Small intestine (tissue), 7 donors: ENCODE measurements at regions not wholly inside any gene's neighbourhood (a gene's known extent, or its start where the extent isn't known, plus 50 kb on each side); places are given as distances from the start of the nearest gene placed in this dataset.

Experiments used
- DNase-seq, 2 donors: peaks; one replicate each; pipeline versions ENCODE4 v3.0.0 to v3.0.0-alpha.2; 2013
- FAIRE-seq: peaks from 2 replicates; lab custom pipeline; 2012; peaks lifted over from hg19 to GRCh38; lab: Jason Lieb, UNC
- H3K27ac ChIP-seq, 3 donors: one replicate each; pipeline ENCODE4 v1.5.1; 2013; ENCODE audit warnings: low read length in 2 of 3, mild to moderate bottlenecking in 2 of 3, control low read depth in 1 of 3, inconsistent platforms in 1 of 3, low read depth in 1 of 3, moderate library complexity in 1 of 3
- H3K27me3 ChIP-seq, 3 donors: one replicate each; pipeline ENCODE4 v1.6.1; 2013; ENCODE audit warnings: low read length in 3 of 3, inconsistent platforms in 1 of 3; ENCODE audit not compliant: control insufficient read depth in 3 of 3, insufficient read depth in 3 of 3
- H3K36me3 ChIP-seq, 3 donors: one replicate each; pipeline ENCODE4 v1.6.1; 2013; ENCODE audit warnings: low read length in 3 of 3, inconsistent platforms in 1 of 3, low read depth in 1 of 3, mild to moderate bottlenecking in 1 of 3, moderate library complexity in 1 of 3; ENCODE audit not compliant: control insufficient read depth in 3 of 3, insufficient read depth in 2 of 3
- H3K4me1 ChIP-seq, 3 donors: one replicate each; pipeline ENCODE4 v1.6.1; 2013; ENCODE audit warnings: low read length in 2 of 3, inconsistent platforms in 1 of 3, low read depth in 1 of 3, mild to moderate bottlenecking in 1 of 3, moderate library complexity in 1 of 3; ENCODE audit not compliant: control insufficient read depth in 3 of 3, insufficient read depth in 2 of 3
- H3K4me3 ChIP-seq, 3 donors: one replicate each; pipeline ENCODE4 v1.5.1; 2013; ENCODE audit warnings: low read length in 3 of 3, control low read depth in 1 of 3, inconsistent platforms in 1 of 3, low read depth in 1 of 3, mild to moderate bottlenecking in 1 of 3, moderate library complexity in 1 of 3
- H3K9me3 ChIP-seq, 2 donors: one replicate each; pipeline ENCODE4 v1.6.1; 2013; ENCODE audit warnings: low read depth in 1 of 2, low read length in 1 of 2; ENCODE audit not compliant: control insufficient read depth in 2 of 2, insufficient read depth in 1 of 2
- WGBS, 3 donors: extraction: QIAGEN DNeasy Blood & Tissue Kit; methylation state at CpG; one replicate each; pipeline ENCODE4 v1.1.7; 2013; 5-methylcytosine and 5-hydroxymethylcytosine counted together
- donor health status: healthy with polysubstance abuse.
- donor health status: control.
- donor health status: control.
- donor health status: Bipolar disorder and iron deficiency.
- donor health status: healthy.

GRCh38 chr1:81453971-81454370, 346.8 kb upstream of the ADGRL2 start:
- 30 to 71% (median 54%) methylated on average over 3 of the region's 3 CpGs for WGBS, 3 donors
- Histone ChIP-seq H3K4me3 (no peak overlapping the region), H3K36me3 (no peaks in the 10 kb centered on the region), H3K9me3 (no peaks in the 10 kb centered on the region), H3K4me1 (peaks cover 0 to 5% (median 0%) of the 10 kb centered on the region in 3 donors), H3K27ac (no peak overlapping the region), H3K27me3 (no peaks in the 10 kb centered on the region)
- FAIRE-seq: no peak
- no peak for DNase-seq

GRCh38 chr1:81453367-81453703, 347.4 kb upstream of the ADGRL2 start:
- no peak for FAIRE-seq
- DNase-seq: peak in 1 of 2 donors; percentile 82
- 16 to 55% (median 19%) methylated on average over 2 of the region's 2 CpGs for WGBS, 3 donors
- H3K4me1 ChIP-seq: peaks cover 0 to 5% (median 0%) of the 10 kb centered on the region in 3 donors
- H3K27ac ChIP-seq: peak overlapping the region in 2 of 3 donors; percentile 36 to 55
- no peaks in the 10 kb centered on the region for H3K9me3 ChIP-seq
- no peaks in the 10 kb centered on the region for H3K36me3 ChIP-seq
- peak overlapping the region in 2 of 3 donors; percentile 4 to 23 for H3K4me3 ChIP-seq
- no peaks in the 10 kb centered on the region for H3K27me3 ChIP-seq

GRCh38 chr1:81452693-81453366, 347.9 kb upstream of the ADGRL2 start:
- Histone ChIP-seq H3K27ac (peak overlapping the region in 2 of 3 donors; percentile 36 to 55), H3K9me3 (no peaks in the 10 kb centered on the region), H3K36me3 (no peaks in the 10 kb centered on the region), H3K27me3 (no peaks in the 10 kb centered on the region), H3K4me3 (peak overlapping the region in 2 of 3 donors; percentile 4 to 23), H3K4me1 (peaks cover 0 to 5% (median 0%) of the 10 kb centered on the region in 3 donors)
- FAIRE-seq (no peak), DNase-seq (peak; percentile 75 to 82)
- 24 to 58% (median 29%) methylated on average over 7 of the region's 7 CpGs for WGBS, 3 donors

GRCh38 chr1:81449786-81450185, 350.9 kb upstream of the ADGRL2 start:
- no peaks in the 10 kb centered on the region for H3K9me3 ChIP-seq
- DNase-seq (no peak), FAIRE-seq (no peak)
- no peak overlapping the region for H3K4me3 ChIP-seq
- H3K36me3 ChIP-seq: no peaks in the 10 kb centered on the region
- WGBS, 3 donors: 82 to 93% (median 93%) methylated on average over 2 of the region's 2 CpGs
- no peak overlapping the region for H3K27ac ChIP-seq
- no peaks in the 10 kb centered on the region for H3K27me3 ChIP-seq
- peaks cover 0 to 5% (median 0%) of the 10 kb centered on the region in 3 donors for H3K4me1 ChIP-seq

GRCh38 chr1:81446000-81446669, 354.6 kb upstream of the ADGRL2 start:
- Histone ChIP-seq H3K27me3 (no peaks in the 10 kb centered on the region), H3K4me1 (peaks cover 0 to 2% (median 0%) of the 10 kb centered on the region in 3 donors), H3K36me3 (no peaks in the 10 kb centered on the region), H3K27ac (no peak overlapping the region), H3K9me3 (no peaks in the 10 kb centered on the region), H3K4me3 (no peak overlapping the region)
- FAIRE-seq (no peak), DNase-seq (peak in 1 of 2 donors; percentile 48)
- 45 to 69% (median 65%) methylated on average over 9 of the region's 9 CpGs for WGBS, 3 donors

- H3K27ac ChIP-seq: no peak overlapping the region
- H3K4me1 ChIP-seq: peaks cover 0 to 2% (median 0%) of the 10 kb centered on the region in 3 donors
- 82 to 98% (median 93%) methylated on average over 1 of the region's 1 CpG for WGBS, 3 donors
- no peak for FAIRE-seq
- peaks cover 0 to 7% of the 10 kb centered on the region in 2 donors for H3K9me3 ChIP-seq
- H3K4me3 ChIP-seq: no peak overlapping the region
- no peaks in the 10 kb centered on the region for H3K36me3 ChIP-seq
- DNase-seq: no peak
- H3K27me3 ChIP-seq: no peaks in the 10 kb centered on the region
Observed at GRCh38 chr1:81443288-81443687, 357.4 kb upstream of the ADGRL2 start.

GRCh38 chr1:81439046-81439823, 361.5 kb upstream of the ADGRL2 start:
- 90 to 91% (median 91%) methylated on average over 12 of the region's 12 CpGs for WGBS, 3 donors

GRCh38 chr1:81437649-81438048, 363.1 kb upstream of the ADGRL2 start:
- whole genome bisulfite sequencing, 3 donors: 48 to 79% (median 63%) methylated on average over 3 of the region's 3 CpGs
- Histone ChIP-seq H3K27me3 (no peaks in the 10 kb centered on the region), H3K36me3 (no peaks in the 10 kb centered on the region), H3K9me3 (peaks cover 0 to 7% of the 10 kb centered on the region in 2 donors), H3K27ac (no peak overlapping the region), H3K4me3 (no peak overlapping the region), H3K4me1 (peaks cover 0 to 5% (median 0%) of the 10 kb centered on the region in 3 donors)
- no peak for DNase-seq
- no peak for FAIRE-seq

More at GRCh38 chr1:81439046-81439823, 361.5 kb upstream of the ADGRL2 start:
- Histone ChIP-seq H3K36me3 (no peaks in the 10 kb centered on the region), H3K4me1 (peaks cover 0 to 3% (median 2%) of the 10 kb centered on the region in 3 donors), H3K4me3 (no peak overlapping the region), H3K27me3 (no peaks in the 10 kb centered on the region), H3K27ac (no peak overlapping the region), H3K9me3 (peaks cover 0 to 7% of the 10 kb centered on the region in 2 donors)
- FAIRE-seq (no peak), DNase-seq (no peak)
